DOHH2 (cell line): ENCODE measurements at regions not wholly inside any gene's neighbourhood (a gene's known extent, or its start where the extent isn't known, plus 50 kb on each side); places are given as distances from the start of the nearest gene placed in this dataset.

Source experiments
- H3F3A ChIP-seq: fragments of 200-600 bp; sonication (generic), shearing (Covaris generic); 2 replicates; pipeline ENCODE4 v1.6.0; 2016; ENCODE audit warnings: antibody characterized with exemption, mild to moderate bottlenecking; ENCODE audit not compliant: control insufficient read depth, insufficient read depth
- H3K27ac ChIP-seq: fragments of 200-600 bp; sonication (generic); 2 replicates; pipeline ENCODE4 v1.5.1; 2014; ENCODE audit warnings: low read depth, mild to moderate bottlenecking, low read length, moderate library complexity
- H3K27me3 ChIP-seq: fragments of 200-600 bp; sonication (generic); 2 replicates; pipeline ENCODE4 v1.6.1; 2014; ENCODE audit warnings: mild to moderate bottlenecking, low read length, mixed read lengths; ENCODE audit not compliant: control insufficient read depth
- H3K36me3 ChIP-seq: fragments of 200-600 bp; sonication (generic); 2 replicates; pipeline ENCODE4 v1.6.1; 2014; ENCODE audit warnings: mild to moderate bottlenecking, low read length, moderate library complexity, mixed read lengths; ENCODE audit not compliant: control insufficient read depth
- H3K4me1 ChIP-seq: fragments of 200-600 bp; sonication (generic); 2 replicates; pipeline ENCODE4 v1.6.1; 2014; ENCODE audit warnings: mild to moderate bottlenecking, low read length, mixed read lengths; ENCODE audit not compliant: control insufficient read depth
- H3K4me2 ChIP-seq: fragments of 200-600 bp; sonication (generic); 2 replicates; pipeline ENCODE4 v1.6.0; 2014; ENCODE audit warnings: mild to moderate bottlenecking, low read length, moderate library complexity
- H3K4me3 ChIP-seq: fragments of 200-600 bp; sonication (generic); 2 replicates; pipeline ENCODE4 v1.5.1; 2014; ENCODE audit warnings: mild to moderate bottlenecking, low read length, mixed read lengths
- H3K79me2 ChIP-seq: fragments of 200-600 bp; sonication (generic); 2 replicates; pipeline ENCODE4 v1.6.1; 2014; ENCODE audit warnings: mild to moderate bottlenecking, low read length, mixed read lengths; ENCODE audit not compliant: control insufficient read depth
- H3K9me2 ChIP-seq: fragments of 200-600 bp; sonication (generic); replicated peaks from 2 replicates; pipeline ENCODE4 v1.6.1; 2014; ENCODE audit warnings: mild to moderate bottlenecking, low read length, mixed read lengths; ENCODE audit not compliant: control insufficient read depth
- H3K9me3 ChIP-seq: fragments of 200-600 bp; sonication (generic); 2 replicates; pipeline ENCODE4 v1.6.1; 2014; ENCODE audit warnings: antibody characterized with exemption, low read length, mixed read lengths; ENCODE audit not compliant: control insufficient read depth, insufficient read depth
- H4K20me1 ChIP-seq: fragments of 200-600 bp; sonication (generic); 2 replicates; pipeline ENCODE4 v1.6.0; 2014; ENCODE audit warnings: low read depth, mild to moderate bottlenecking, antibody characterized with exemption, low read length, moderate library complexity; ENCODE audit not compliant: control insufficient read depth, insufficient read depth
- CTCF ChIP-seq: fragments of 200-600 bp; sonication (generic); IDR thresholded peaks from one replicate; pipeline ENCODE4 v1.5.1; 2014; ENCODE audit warnings: antibody characterized with exemption, mild to moderate bottlenecking, low read depth, low read length; ENCODE audit not compliant: poor library complexity, severe bottlenecking
- EZH2phosphoT487 ChIP-seq: fragments of 200-600 bp; sonication (generic); IDR thresholded peaks from 2 replicates; pipeline ENCODE4 v1.6.1; 2017; ENCODE audit warnings: borderline replicate concordance, mild to moderate bottlenecking, antibody characterized with exemption, low read length, moderate library complexity, mixed read lengths

- no peaks in the 10 kb centered on the region for H3K9me3 ChIP-seq
- H3K4me2 ChIP-seq, result no peak overlapping the region
- H3K36me3 ChIP-seq, result no peaks in the 10 kb centered on the region
- H3K27ac ChIP-seq, result no peak overlapping the region
- H3K9me2 ChIP-seq, result no peaks in the 10 kb centered on the region
- H3K4me1 ChIP-seq, result no peaks in the 10 kb centered on the region
- no peaks in the 10 kb centered on the region for H3K79me2 ChIP-seq
- H3K4me3 ChIP-seq, result no peak overlapping the region
- no peaks in the 10 kb centered on the region for H3F3A ChIP-seq
- H4K20me1 ChIP-seq, result no peaks in the 10 kb centered on the region
- no peaks in the 10 kb centered on the region for H3K27me3 ChIP-seq
- TF ChIP-seq CTCF (no peak), EZH2phosphoT487 (no peak)
Observed at GRCh38 chr4:156408749-156409148, 455.1 kb upstream of the CTSO start.

- no peaks in the 10 kb centered on the region for H3K9me3 ChIP-seq
- H3F3A ChIP-seq, result no peaks in the 10 kb centered on the region
- no peaks in the 10 kb centered on the region for H3K27me3 ChIP-seq
- no peak overlapping the region for H3K4me3 ChIP-seq
- no peak overlapping the region for H3K4me2 ChIP-seq
- H3K9me2 ChIP-seq, result no peaks in the 10 kb centered on the region
- TF ChIP-seq CTCF (no peak), EZH2phosphoT487 (no peak)
- no peaks in the 10 kb centered on the region for H4K20me1 ChIP-seq
- H3K79me2 ChIP-seq, result no peaks in the 10 kb centered on the region
- no peaks in the 10 kb centered on the region for H3K4me1 ChIP-seq
- no peak overlapping the region for H3K27ac ChIP-seq
- H3K36me3 ChIP-seq, result no peaks in the 10 kb centered on the region
Observed at GRCh38 chr4:156401371-156401770, 447.7 kb upstream of the CTSO start.

GRCh38 chr4:156396534-156396933 is 442.9 kb upstream of the CTSO start:
- Histone ChIP-seq H3K4me2 (no peak overlapping the region), H3K4me1 (no peaks in the 10 kb centered on the region), H3K27me3 (no peaks in the 10 kb centered on the region), H3K79me2 (no peaks in the 10 kb centered on the region), H3K4me3 (no peak overlapping the region), H4K20me1 (no peaks in the 10 kb centered on the region), H3K9me3 (no peaks in the 10 kb centered on the region), H3K36me3 (no peaks in the 10 kb centered on the region), H3F3A (no peaks in the 10 kb centered on the region), H3K9me2 (no peaks in the 10 kb centered on the region), H3K27ac (no peak overlapping the region)
- TF ChIP-seq EZH2phosphoT487 (no peak), CTCF (no peak)

GRCh38 chr4:156391325-156391653 is 437.6 kb upstream of the CTSO start:
- no peak overlapping the region for H3K27ac ChIP-seq
- no peaks in the 10 kb centered on the region for H4K20me1 ChIP-seq
- H3K4me1 ChIP-seq, result no peaks in the 10 kb centered on the region

More at GRCh38 chr4:156391325-156391653, 437.6 kb upstream of the CTSO start:
- Histone ChIP-seq H3K4me2 (no peak overlapping the region), H3K36me3 (no peaks in the 10 kb centered on the region), H3K27me3 (no peaks in the 10 kb centered on the region), H3K9me2 (no peaks in the 10 kb centered on the region), H3F3A (no peaks in the 10 kb centered on the region), H3K9me3 (no peaks in the 10 kb centered on the region), H3K4me3 (no peak overlapping the region), H3K79me2 (no peaks in the 10 kb centered on the region)
- no peak for TF ChIP-seq EZH2phosphoT487
- TF ChIP-seq CTCF, result no peak
